Right lobe of liver (tissue), 4 donors: ENCODE measurements at regions not wholly inside any gene's neighbourhood (a gene's known extent, or its start where the extent isn't known, plus 50 kb on each side); places are given as distances from the start of the nearest gene placed in this dataset.

ENCODE experiments used
- POLR2A ChIP-seq: fragments of 450-650 bp; IDR thresholded peaks from one replicate; pipeline ENCODE4 v1.6.1; 2017; ENCODE audit warnings: antibody characterized with exemption, mild to moderate bottlenecking
- TF ChIP-seq, protein P1 (sequence below), 4 donors: fragments of 200-600 bp in 3 of 4; fragments of 450-650 bp in 1 of 4; IDR thresholded peaks; one replicate each; pipeline versions ENCODE4 v1.5.1 to v1.8.0; 2016 to 2022; ENCODE audit warnings: antibody characterized with exemption in 4 of 4, mild to moderate bottlenecking in 2 of 4
- donor health status: DM: no; HTN: no; CAD: no.
- donor health status: DM: no; HTN: no; CAD: no.
- donor health status: DM: no; HTN: yes; CAD: no.

GRCh38 chr13:68063181-68063580, 833.0 kb upstream of the PCDH9 start:
- TF ChIP-seq, protein P1, sequence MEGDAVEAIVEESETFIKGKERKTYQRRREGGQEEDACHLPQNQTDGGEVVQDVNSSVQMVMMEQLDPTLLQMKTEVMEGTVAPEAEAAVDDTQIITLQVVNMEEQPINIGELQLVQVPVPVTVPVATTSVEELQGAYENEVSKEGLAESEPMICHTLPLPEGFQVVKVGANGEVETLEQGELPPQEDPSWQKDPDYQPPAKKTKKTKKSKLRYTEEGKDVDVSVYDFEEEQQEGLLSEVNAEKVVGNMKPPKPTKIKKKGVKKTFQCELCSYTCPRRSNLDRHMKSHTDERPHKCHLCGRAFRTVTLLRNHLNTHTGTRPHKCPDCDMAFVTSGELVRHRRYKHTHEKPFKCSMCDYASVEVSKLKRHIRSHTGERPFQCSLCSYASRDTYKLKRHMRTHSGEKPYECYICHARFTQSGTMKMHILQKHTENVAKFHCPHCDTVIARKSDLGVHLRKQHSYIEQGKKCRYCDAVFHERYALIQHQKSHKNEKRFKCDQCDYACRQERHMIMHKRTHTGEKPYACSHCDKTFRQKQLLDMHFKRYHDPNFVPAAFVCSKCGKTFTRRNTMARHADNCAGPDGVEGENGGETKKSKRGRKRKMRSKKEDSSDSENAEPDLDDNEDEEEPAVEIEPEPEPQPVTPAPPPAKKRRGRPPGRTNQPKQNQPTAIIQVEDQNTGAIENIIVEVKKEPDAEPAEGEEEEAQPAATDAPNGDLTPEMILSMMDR (IDR thresholded peaks at IDR 0.05): no peak
- TF ChIP-seq POLR2A: no peak
